DOHH2 (cell line): ENCODE measurements at regions not wholly inside any gene's neighbourhood (a gene's known extent, or its start where the extent isn't known, plus 50 kb on each side); places are given as distances from the start of the nearest gene placed in this dataset.

Experiments
- CTCF ChIP-seq: fragments of 200-600 bp; sonication (generic); IDR thresholded peaks from one replicate; pipeline ENCODE4 v1.5.1; 2014; ENCODE audit warnings: antibody characterized with exemption, mild to moderate bottlenecking, low read depth, low read length; ENCODE audit not compliant: poor library complexity, severe bottlenecking
- EZH2phosphoT487 ChIP-seq: fragments of 200-600 bp; sonication (generic); IDR thresholded peaks from 2 replicates; pipeline ENCODE4 v1.6.1; 2017; ENCODE audit warnings: borderline replicate concordance, mild to moderate bottlenecking, antibody characterized with exemption, low read length, moderate library complexity, mixed read lengths

DNA sequence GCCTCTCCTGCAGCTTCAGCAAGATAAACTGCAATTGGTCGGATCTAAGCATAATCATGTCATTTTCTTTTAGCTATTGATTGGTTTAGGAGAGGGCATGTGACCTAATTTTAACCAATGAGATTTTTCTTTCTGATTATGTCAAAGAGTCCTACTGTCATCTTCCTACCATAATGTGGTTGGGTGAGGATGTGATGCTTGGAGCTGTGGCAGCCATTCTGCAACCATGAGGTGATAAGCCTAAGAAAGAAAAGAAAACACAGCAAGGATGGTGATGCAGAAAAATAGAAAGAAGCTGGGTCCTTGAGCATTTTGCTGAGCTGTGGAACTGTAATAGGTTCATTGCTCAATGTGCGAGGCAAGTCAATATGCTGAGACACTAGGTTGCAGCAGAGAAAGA is 121.7 kb upstream of the CRHR1 start:
- TF ChIP-seq CTCF (no peak), EZH2phosphoT487 (no peak)
